CD4-positive, CD25-positive, alpha-beta regulatory T cell (primary cell): ENCODE measurements at regions not wholly inside any gene's neighbourhood (a gene's known extent, or its start where the extent isn't known, plus 50 kb on each side); places are given as distances from the start of the nearest gene placed in this dataset.
"Not testable (repeated sequence)": the region's sequence is repeated elsewhere in the genome, so short reads cannot be mapped to it uniquely, and the experiment has no call there.

Experiments
- ATAC-seq, 2 donors: fragments of 150-1000 bp; cut with Tn5 transposase; one replicate each; pipeline ENCODE4 v1.10.0; 2021; ENCODE audit warnings: low read depth in 2 of 2, moderate number of reproducible peaks in 2 of 2, moderate library complexity in 1 of 2
- DNase-seq, 3 donors: peaks; one replicate each; pipeline versions ENCODE4 v3.0.0 to v3.0.0-alpha.2; 2012 to 2022; ENCODE audit warnings: mixed read lengths in 1 of 3
- H3K27ac ChIP-seq: one replicate; pipeline ENCODE4 v1.7.0; 2013; ENCODE audit warnings: mild to moderate bottlenecking, low read length; ENCODE audit not compliant: insufficient read depth, poor library complexity, severe bottlenecking
- H3K27me3 ChIP-seq: one replicate; pipeline ENCODE4 v1.7.0; 2013; ENCODE audit warnings: low read length; ENCODE audit not compliant: control insufficient read depth, insufficient read depth
- H3K36me3 ChIP-seq: one replicate; pipeline ENCODE4 v1.7.0; 2013; ENCODE audit warnings: mild to moderate bottlenecking, low read length, moderate library complexity; ENCODE audit not compliant: control insufficient read depth, insufficient read depth
- H3K4me1 ChIP-seq: 2 replicates; pipeline ENCODE4 v1.7.0; 2013; ENCODE audit warnings: mild to moderate bottlenecking, low read length; ENCODE audit not compliant: insufficient read depth, control insufficient read depth, poor library complexity, severe bottlenecking
- H3K4me3 ChIP-seq: one replicate; pipeline ENCODE4 v1.7.0; 2013; ENCODE audit warnings: low read depth, mild to moderate bottlenecking, low read length, moderate library complexity
- H3K9me3 ChIP-seq, 2 experiments: 1 replicate in 1 of 2; 2 replicates in 1 of 2; pipeline ENCODE4 v1.7.0; 2013; ENCODE audit warnings: low read length in 2 of 2, mild to moderate bottlenecking in 1 of 2, moderate library complexity in 1 of 2; ENCODE audit not compliant: control insufficient read depth in 2 of 2
- H3K27ac Mint-ChIP-seq, 3 donors: one replicate each; pipeline ENCODE4 v1.8.0; 2020 to 2022; ENCODE audit warnings: mild to moderate bottlenecking in 3 of 3, mixed read lengths in 3 of 3, moderate library complexity in 2 of 3
- H3K27me3 Mint-ChIP-seq: one replicate; pipeline ENCODE4 v1.8.0; 2022; ENCODE audit warnings: mild to moderate bottlenecking, mixed read lengths
- H3K36me3 Mint-ChIP-seq: one replicate; pipeline ENCODE4 v1.8.0; 2020; ENCODE audit warnings: mixed read lengths
- H3K4me1 Mint-ChIP-seq, 4 donors: one replicate each; pipeline ENCODE4 v1.8.0; 2020 to 2022; ENCODE audit warnings: mixed read lengths in 4 of 4, mild to moderate bottlenecking in 1 of 4
- H3K4me3 Mint-ChIP-seq, 4 donors: one replicate each; pipeline ENCODE4 v1.8.0; 2020 to 2022; ENCODE audit warnings: mild to moderate bottlenecking in 4 of 4, mixed read lengths in 4 of 4, moderate library complexity in 3 of 4
- H3K9me3 Mint-ChIP-seq, 7 donors: one replicate each; pipeline ENCODE4 v1.8.0; 2020 to 2022; ENCODE audit warnings: mixed read lengths in 7 of 7, mild to moderate bottlenecking in 3 of 7, moderate library complexity in 2 of 7

- not testable (repeated sequence) for H3K4me1 Mint-ChIP-seq
Observed at GRCh38 chr2:87217005-87217404, 195.4 kb upstream of the PLGLB1 start.

GRCh38 chr2:87217741-87218410 is 196.2 kb upstream of the PLGLB1 start:
- H3K4me1 ChIP-seq, H3K27me3 ChIP-seq, H3K27ac ChIP-seq, H3K36me3 Mint-ChIP-seq, H3K4me3 ChIP-seq, H3K27me3 Mint-ChIP-seq, H3K9me3 Mint-ChIP-seq, H3K4me1 Mint-ChIP-seq, H3K4me3 Mint-ChIP-seq, H3K27ac Mint-ChIP-seq, H3K9me3 ChIP-seq, H3K36me3 ChIP-seq: not testable (repeated sequence)
- DNase-seq (peak in 2 of 3 donors; percentile 12 to 26), ATAC-seq (peak; percentile 92 to 94)

More at GRCh38 chr2:87217005-87217404, 195.4 kb upstream of the PLGLB1 start:
- H3K36me3 ChIP-seq, H3K9me3 ChIP-seq, H3K4me3 ChIP-seq, H3K4me3 Mint-ChIP-seq, H3K27ac Mint-ChIP-seq, H3K4me1 ChIP-seq, ATAC-seq, H3K9me3 Mint-ChIP-seq, DNase-seq, H3K27me3 Mint-ChIP-seq, H3K27ac ChIP-seq, H3K27me3 ChIP-seq, H3K36me3 Mint-ChIP-seq: not testable (repeated sequence)

- not testable (repeated sequence) for H3K4me3 ChIP-seq, H3K4me1 Mint-ChIP-seq, H3K27ac Mint-ChIP-seq, H3K36me3 ChIP-seq, H3K4me3 Mint-ChIP-seq, H3K27ac ChIP-seq, H3K9me3 Mint-ChIP-seq, ATAC-seq, H3K4me1 ChIP-seq, DNase-seq, H3K9me3 ChIP-seq, H3K27me3 ChIP-seq, H3K36me3 Mint-ChIP-seq
- H3K27me3 Mint-ChIP-seq = peaks cover 14% of the 10 kb centered on the region
Observed at GRCh38 chr2:87220651-87221050, 199.0 kb upstream of the PLGLB1 start.

- not testable (repeated sequence) for H3K36me3 Mint-ChIP-seq, H3K9me3 ChIP-seq, H3K4me1 Mint-ChIP-seq, H3K36me3 ChIP-seq, DNase-seq, H3K4me3 ChIP-seq, H3K4me1 ChIP-seq, H3K27ac ChIP-seq, H3K9me3 Mint-ChIP-seq, ATAC-seq, H3K4me3 Mint-ChIP-seq, H3K27me3 ChIP-seq
- peak overlapping the region in 1 of 3 donors; percentile 50 for H3K27ac Mint-ChIP-seq
- peaks cover 14% of the 10 kb centered on the region for H3K27me3 Mint-ChIP-seq
Observed at GRCh38 chr2:87222131-87222530, 200.5 kb upstream of the PLGLB1 start.

- H3K4me3 ChIP-seq, H3K4me3 Mint-ChIP-seq, DNase-seq, H3K27ac ChIP-seq, H3K9me3 Mint-ChIP-seq, H3K27me3 ChIP-seq, H3K4me1 ChIP-seq, H3K27ac Mint-ChIP-seq, H3K36me3 Mint-ChIP-seq, H3K4me1 Mint-ChIP-seq, H3K9me3 ChIP-seq, ATAC-seq, H3K36me3 ChIP-seq: not testable (repeated sequence)
- H3K27me3 Mint-ChIP-seq = peaks cover 14% of the 10 kb centered on the region
Observed at GRCh38 chr2:87223873-87224272, 202.2 kb upstream of the PLGLB1 start.

- ATAC-seq = peak; percentile 76 to 78
- DNase-seq = peak in 2 of 3 donors; percentile 7 to 28
- H3K9me3 Mint-ChIP-seq, H3K4me3 ChIP-seq, H3K36me3 Mint-ChIP-seq, H3K4me1 Mint-ChIP-seq, H3K27me3 ChIP-seq, H3K4me1 ChIP-seq, H3K27ac ChIP-seq, H3K36me3 ChIP-seq, H3K27me3 Mint-ChIP-seq, H3K4me3 Mint-ChIP-seq, H3K9me3 ChIP-seq, H3K27ac Mint-ChIP-seq: not testable (repeated sequence)
Observed at GRCh38 chr2:87229091-87229689, 207.5 kb upstream of the PLGLB1 start.

- DNase-seq = peak in 1 of 3 donors; percentile 12
- not testable (repeated sequence) for H3K9me3 ChIP-seq, ATAC-seq, H3K4me1 Mint-ChIP-seq, H3K36me3 Mint-ChIP-seq, H3K4me3 Mint-ChIP-seq, H3K27me3 Mint-ChIP-seq, H3K4me1 ChIP-seq, H3K27me3 ChIP-seq, H3K27ac Mint-ChIP-seq, H3K4me3 ChIP-seq, H3K36me3 ChIP-seq, H3K9me3 Mint-ChIP-seq, H3K27ac ChIP-seq
Observed at GRCh38 chr2:87229964-87230363, 208.3 kb upstream of the PLGLB1 start.

- H3K36me3 Mint-ChIP-seq, H3K4me1 ChIP-seq: not testable (repeated sequence)
Observed at GRCh38 chr2:87235333-87235981, 213.8 kb upstream of the PLGLB1 start.

More at GRCh38 chr2:87235333-87235981, 213.8 kb upstream of the PLGLB1 start:
- not testable (repeated sequence) for H3K9me3 ChIP-seq, H3K36me3 ChIP-seq, H3K27ac Mint-ChIP-seq, H3K27me3 Mint-ChIP-seq, H3K9me3 Mint-ChIP-seq, H3K4me3 ChIP-seq, H3K27me3 ChIP-seq, H3K4me1 Mint-ChIP-seq, H3K4me3 Mint-ChIP-seq, H3K27ac ChIP-seq, ATAC-seq, DNase-seq
